ENCODE measurements at regions not wholly inside any gene's neighbourhood (a gene's known extent, or its start where the extent isn't known, plus 50 kb on each side); places are given as distances from the start of the nearest gene placed in this dataset.

DNA sequence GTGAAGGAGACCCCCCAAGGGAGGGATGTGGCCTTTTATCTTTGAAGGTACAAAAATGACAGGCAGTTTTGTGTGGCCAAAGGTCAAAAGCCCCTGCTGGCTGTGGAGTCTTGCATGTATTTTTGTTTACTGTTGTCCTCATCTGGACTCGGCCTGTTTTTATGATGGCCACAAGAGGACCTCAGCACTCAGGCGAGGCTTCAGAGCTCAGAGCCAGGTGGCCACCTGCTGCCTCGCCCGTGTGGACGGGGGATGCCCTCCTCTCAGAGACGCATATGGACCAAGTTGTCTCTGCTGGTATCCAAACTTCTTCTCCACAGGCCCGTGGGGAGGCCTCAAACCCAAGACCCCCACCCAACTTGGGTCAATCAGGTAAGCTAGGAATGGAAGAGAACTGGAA is 118.2 kb downstream of the DACT2 start:
- Histone ChIP-seq H3K36me3 (ENCODE audit: control insufficient read depth, insufficient read depth, low read length) (no peaks in the 10 kb centered on the region), H3K27me3 (ENCODE audit: control insufficient read depth, insufficient read depth, low read length) (no peaks in the 10 kb centered on the region), H3K4me3 (ENCODE audit: low read depth, low read length) (no peak overlapping the region)
- TF ChIP-seq, protein P1, sequence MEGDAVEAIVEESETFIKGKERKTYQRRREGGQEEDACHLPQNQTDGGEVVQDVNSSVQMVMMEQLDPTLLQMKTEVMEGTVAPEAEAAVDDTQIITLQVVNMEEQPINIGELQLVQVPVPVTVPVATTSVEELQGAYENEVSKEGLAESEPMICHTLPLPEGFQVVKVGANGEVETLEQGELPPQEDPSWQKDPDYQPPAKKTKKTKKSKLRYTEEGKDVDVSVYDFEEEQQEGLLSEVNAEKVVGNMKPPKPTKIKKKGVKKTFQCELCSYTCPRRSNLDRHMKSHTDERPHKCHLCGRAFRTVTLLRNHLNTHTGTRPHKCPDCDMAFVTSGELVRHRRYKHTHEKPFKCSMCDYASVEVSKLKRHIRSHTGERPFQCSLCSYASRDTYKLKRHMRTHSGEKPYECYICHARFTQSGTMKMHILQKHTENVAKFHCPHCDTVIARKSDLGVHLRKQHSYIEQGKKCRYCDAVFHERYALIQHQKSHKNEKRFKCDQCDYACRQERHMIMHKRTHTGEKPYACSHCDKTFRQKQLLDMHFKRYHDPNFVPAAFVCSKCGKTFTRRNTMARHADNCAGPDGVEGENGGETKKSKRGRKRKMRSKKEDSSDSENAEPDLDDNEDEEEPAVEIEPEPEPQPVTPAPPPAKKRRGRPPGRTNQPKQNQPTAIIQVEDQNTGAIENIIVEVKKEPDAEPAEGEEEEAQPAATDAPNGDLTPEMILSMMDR (IDR thresholded peaks at IDR 0.05; ENCODE audit: insufficient read depth, low read length, severe bottlenecking): no peak
- FAIRE-seq (no peak), DNase-seq (ENCODE audit: low read depth) (no peak)

DNA sequence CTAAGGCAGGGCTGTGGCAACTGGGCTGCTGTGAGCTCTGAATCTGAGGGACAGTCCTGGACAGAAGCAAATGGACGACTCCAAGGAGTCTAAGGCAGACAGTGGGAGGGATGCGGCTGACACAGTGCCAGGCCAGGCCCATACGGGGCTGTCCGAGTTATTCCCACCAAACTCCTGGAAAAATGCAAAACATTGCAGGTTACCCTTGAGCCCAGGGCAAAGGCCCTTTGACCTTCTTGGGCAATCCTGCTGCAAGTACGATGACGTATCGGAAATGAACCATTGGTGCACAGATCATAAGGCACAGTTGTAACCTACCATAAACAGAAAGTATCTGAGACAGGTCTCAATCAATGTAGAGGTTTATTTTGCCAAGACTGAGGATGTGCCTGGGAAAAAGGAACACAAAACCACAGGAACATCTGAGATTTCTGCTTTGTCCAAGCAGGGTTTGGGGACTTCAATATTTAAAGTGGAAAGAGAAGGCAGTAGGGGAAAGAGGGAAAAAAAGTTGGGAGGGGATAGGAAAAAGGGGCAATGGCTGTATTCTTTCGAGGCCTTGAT is 118.9 kb downstream of the DACT2 start:
- FAIRE-seq: no peak
- H3K4me3 ChIP-seq (ENCODE audit: low read depth, low read length): no peak overlapping the region
- no peaks in the 10 kb centered on the region for H3K36me3 ChIP-seq (ENCODE audit: control insufficient read depth, insufficient read depth, low read length)
- no peaks in the 10 kb centered on the region for H3K27me3 ChIP-seq (ENCODE audit: control insufficient read depth, insufficient read depth, low read length)
- TF ChIP-seq, protein P1 (IDR thresholded peaks at IDR 0.05; ENCODE audit: insufficient read depth, low read length, severe bottlenecking): no peak
- no peak for DNase-seq (ENCODE audit: low read depth)

DNA sequence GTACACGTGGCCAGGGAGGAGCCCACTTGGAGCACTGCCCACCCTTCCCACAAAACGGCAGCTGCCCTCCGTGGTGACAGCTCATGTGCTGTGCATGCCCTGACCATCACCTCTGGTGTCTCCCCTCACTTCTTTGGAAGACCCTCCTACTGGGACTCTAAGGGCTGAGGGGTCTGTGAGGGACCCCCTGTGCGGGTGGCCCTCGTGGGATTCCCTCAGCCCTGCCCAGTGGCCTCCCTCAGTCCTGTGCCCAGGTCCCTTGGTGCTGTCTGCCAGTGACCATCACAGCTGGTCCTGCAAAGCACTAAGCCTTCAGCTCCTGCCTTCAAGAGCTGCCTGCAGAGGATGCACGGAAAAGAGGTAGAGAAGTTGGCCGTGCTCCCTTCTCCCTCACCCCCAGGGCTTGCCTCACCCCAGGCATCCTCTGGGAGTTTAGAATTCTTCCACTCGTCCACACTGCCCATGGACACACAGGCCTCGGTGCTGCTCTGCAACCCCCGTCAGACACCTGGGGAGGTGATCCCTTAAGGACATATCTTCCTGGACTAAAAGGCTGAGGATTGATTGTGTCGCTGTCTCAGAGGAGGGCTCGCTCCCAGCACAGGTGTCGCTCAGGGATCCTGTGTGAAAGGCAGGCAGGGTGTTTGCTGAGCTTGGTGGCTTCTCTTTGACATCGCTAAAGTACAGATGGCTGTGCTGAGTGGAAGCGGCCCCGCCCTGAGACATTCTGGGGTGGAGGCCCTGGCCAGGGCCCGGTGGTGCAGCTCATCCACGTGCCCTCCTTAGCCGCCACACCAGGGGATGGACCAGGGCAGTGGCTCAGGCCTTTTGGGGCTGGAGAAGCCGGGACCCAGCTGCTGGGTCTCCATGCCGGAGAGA is 119.5 kb upstream of the FRMD1 start:
- H3K36me3 ChIP-seq (ENCODE audit: control insufficient read depth, insufficient read depth, low read length): no peaks in the 10 kb centered on the region
- H3K27me3 ChIP-seq (ENCODE audit: control insufficient read depth, insufficient read depth, low read length): no peaks in the 10 kb centered on the region
- no peak overlapping the region for H3K4me3 ChIP-seq (ENCODE audit: low read depth, low read length)
- DNase-seq (ENCODE audit: low read depth): no peak
- FAIRE-seq: no peak
- TF ChIP-seq, protein P1 (IDR thresholded peaks at IDR 0.05; ENCODE audit: insufficient read depth, low read length, severe bottlenecking): no peak

DNA sequence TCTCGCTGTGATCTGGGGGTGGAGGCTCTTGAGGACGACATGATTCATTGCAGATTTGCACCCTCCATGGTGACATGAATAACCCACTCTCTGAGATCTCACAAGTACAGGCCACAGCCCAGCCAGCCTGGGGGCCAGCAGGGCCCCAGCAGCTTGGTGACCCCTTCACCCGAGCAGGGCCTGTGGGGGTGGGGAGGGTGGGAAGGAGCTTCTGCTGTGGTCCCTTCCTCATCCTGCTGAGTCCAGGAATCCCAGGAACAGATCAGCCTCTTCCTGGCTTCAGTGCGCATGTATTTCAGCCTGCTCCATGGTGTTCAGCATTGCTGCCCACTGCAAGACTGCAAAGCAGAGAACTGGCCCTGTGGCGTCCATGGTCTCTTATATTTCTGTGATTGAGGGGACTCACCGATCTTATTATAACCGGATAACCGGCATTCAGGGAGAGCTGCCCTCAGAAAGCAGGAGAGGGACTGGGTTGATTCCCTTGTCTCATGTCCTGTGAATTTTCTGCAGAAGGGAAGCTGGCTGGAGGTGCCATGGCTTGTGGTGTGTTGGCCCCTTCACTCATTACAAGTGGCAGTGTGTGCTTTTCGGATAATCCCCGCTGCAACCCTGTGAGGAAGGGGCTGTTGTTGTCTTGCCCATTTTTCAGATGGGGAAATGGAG is 118.8 kb upstream of the FRMD1 start:
- TF ChIP-seq, protein P1 (IDR thresholded peaks at IDR 0.05; ENCODE audit: insufficient read depth, low read length, severe bottlenecking): no peak
- no peaks in the 10 kb centered on the region for H3K27me3 ChIP-seq (ENCODE audit: control insufficient read depth, insufficient read depth, low read length)
- no peak overlapping the region for H3K4me3 ChIP-seq (ENCODE audit: low read depth, low read length)
- FAIRE-seq: no peak
- H3K36me3 ChIP-seq (ENCODE audit: control insufficient read depth, insufficient read depth, low read length): no peaks in the 10 kb centered on the region
- DNase-seq (ENCODE audit: low read depth): no peak

DNA sequence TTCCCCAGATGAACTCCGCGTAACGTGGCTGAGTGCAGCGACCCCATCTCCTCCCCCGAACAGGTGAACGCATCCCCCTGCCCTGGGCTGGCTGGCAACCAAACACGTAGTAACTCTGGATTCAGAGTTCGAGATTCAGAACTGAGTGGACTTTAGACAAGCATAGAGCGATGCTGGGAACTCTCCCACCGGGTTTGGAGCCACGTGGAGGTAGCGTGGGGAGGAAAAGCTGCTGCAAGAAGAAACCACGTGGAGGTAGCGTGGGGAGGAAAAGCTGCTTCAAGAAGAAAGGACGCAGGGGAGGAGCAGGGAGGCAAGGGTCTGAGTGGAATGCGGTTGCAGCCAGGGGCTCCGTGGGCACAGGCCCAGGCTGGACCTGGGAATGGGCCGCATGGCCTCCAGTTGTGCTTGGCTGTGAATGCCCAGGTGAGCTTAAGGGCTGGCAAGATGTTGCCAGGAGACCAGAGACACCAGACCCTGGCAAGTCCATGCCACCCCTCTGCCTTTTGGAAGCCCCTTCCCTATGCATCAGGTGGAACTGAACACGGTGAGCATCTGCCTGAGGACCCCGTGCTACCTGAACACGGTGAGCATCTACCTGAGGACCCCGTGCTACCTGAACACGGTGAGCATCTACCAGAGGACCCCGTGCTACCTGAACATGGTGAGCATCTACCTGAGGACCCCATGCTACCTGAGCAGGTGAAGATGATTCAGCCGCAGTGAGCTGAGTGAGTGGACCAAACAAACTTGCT is 118.0 kb upstream of the FRMD1 start:
- TF ChIP-seq, protein P1 (IDR thresholded peaks at IDR 0.05; ENCODE audit: insufficient read depth, low read length, severe bottlenecking): no peak
- no peak overlapping the region for H3K4me3 ChIP-seq (ENCODE audit: low read depth, low read length)
- no peak for FAIRE-seq
- no peak for DNase-seq (ENCODE audit: low read depth)
- no peaks in the 10 kb centered on the region for H3K27me3 ChIP-seq (ENCODE audit: control insufficient read depth, insufficient read depth, low read length)
- no peaks in the 10 kb centered on the region for H3K36me3 ChIP-seq (ENCODE audit: control insufficient read depth, insufficient read depth, low read length)
